ENCODE measurements at regions not wholly inside any gene's neighbourhood (a gene's known extent, or its start where the extent isn't known, plus 50 kb on each side); places are given as distances from the start of the nearest gene placed in this dataset.

DNA sequence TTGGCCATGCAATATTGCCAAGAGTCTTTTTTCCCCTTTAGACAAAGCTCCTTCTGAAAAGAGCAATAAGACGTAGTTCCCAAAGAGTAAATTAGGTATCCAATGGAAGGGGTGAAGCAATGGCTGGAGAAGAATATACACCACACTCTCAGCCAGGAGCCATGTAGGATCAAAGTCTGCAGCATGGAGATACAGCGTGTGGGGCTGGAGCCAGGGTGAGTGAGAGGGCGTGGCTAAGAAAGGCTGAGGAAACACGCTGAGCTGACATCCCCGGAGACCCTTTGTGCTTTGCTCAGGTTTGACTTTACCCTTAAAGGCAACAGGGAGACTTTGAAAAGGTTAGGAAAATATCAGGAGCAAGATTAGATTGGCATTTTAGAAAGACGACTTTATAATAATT lies 87.1 kb upstream of the ELL2 start:
- H3K4me3 Mint-ChIP-seq: no peak overlapping the region
- Histone ChIP-seq H2AFZ (ENCODE audit: insufficient read depth, low read depth, low read length, poor library complexity, severe bottlenecking) (no peak overlapping the region), H3K79me2 (ENCODE audit: insufficient read depth, low read length) (no peaks in the 10 kb centered on the region), H3K9me3 (replicated peaks in 1 of 2; ENCODE audit: control insufficient read depth in 1 of 2, insufficient read depth in 1 of 2, low read length in 2 of 2) (no peaks in the 10 kb centered on the region), H3K4me2 (replicated peaks; ENCODE audit: extremely low read depth, low read length, poor library complexity, severe bottlenecking) (no peak overlapping the region), H3K27me3 (ENCODE audit: control insufficient read depth in 2 of 2, insufficient read depth in 2 of 2, low read length in 2 of 2) (no peaks in the 10 kb centered on the region), H3K36me3 (replicated peaks in 1 of 2; ENCODE audit: control insufficient read depth in 1 of 2, insufficient read depth in 2 of 2, low read length in 2 of 2) (no peaks in the 10 kb centered on the region), H3K9ac (ENCODE audit: insufficient read depth, low read length, poor library complexity, severe bottlenecking) (no peak overlapping the region), H3K27ac (ENCODE audit: low read depth in 1 of 2, low read length in 2 of 2) (no peak overlapping the region), H4K20me1 (ENCODE audit: insufficient read depth, low read length) (no peaks in the 10 kb centered on the region), H3K4me1 (ENCODE audit: control insufficient read depth in 1 of 2, insufficient read depth in 2 of 2, low read length in 2 of 2) (peaks cover 11 to 12% of the 10 kb centered on the region in 2 donors), H3K4me3 (replicated peaks in 1 of 3; ENCODE audit: low read depth in 2 of 3, low read length in 3 of 3) (no peak overlapping the region)
- H3K36me3 Mint-ChIP-seq: no peaks in the 10 kb centered on the region
- TF ChIP-seq, protein P1, sequence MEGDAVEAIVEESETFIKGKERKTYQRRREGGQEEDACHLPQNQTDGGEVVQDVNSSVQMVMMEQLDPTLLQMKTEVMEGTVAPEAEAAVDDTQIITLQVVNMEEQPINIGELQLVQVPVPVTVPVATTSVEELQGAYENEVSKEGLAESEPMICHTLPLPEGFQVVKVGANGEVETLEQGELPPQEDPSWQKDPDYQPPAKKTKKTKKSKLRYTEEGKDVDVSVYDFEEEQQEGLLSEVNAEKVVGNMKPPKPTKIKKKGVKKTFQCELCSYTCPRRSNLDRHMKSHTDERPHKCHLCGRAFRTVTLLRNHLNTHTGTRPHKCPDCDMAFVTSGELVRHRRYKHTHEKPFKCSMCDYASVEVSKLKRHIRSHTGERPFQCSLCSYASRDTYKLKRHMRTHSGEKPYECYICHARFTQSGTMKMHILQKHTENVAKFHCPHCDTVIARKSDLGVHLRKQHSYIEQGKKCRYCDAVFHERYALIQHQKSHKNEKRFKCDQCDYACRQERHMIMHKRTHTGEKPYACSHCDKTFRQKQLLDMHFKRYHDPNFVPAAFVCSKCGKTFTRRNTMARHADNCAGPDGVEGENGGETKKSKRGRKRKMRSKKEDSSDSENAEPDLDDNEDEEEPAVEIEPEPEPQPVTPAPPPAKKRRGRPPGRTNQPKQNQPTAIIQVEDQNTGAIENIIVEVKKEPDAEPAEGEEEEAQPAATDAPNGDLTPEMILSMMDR (IDR thresholded peaks at IDR 0.05): no peak
- 94% methylated on average over 4 of the region's 6 CpGs for WGBS (ENCODE audit: insufficient coverage)
- intact Hi-C loops (cut with micrococcal nuclease): no loop called here
- no peak overlapping the region for H3K27ac Mint-ChIP-seq
- DNase-seq: no peak
- H3K9me3 Mint-ChIP-seq: peaks cover 0 to 6% (median 1%) of the 10 kb centered on the region in 7 donors
- peaks cover 1% of the 10 kb centered on the region for H3K4me1 Mint-ChIP-seq
- no peaks in the 10 kb centered on the region for H3K27me3 Mint-ChIP-seq (ENCODE audit: low read depth in 3 of 3)

DNA sequence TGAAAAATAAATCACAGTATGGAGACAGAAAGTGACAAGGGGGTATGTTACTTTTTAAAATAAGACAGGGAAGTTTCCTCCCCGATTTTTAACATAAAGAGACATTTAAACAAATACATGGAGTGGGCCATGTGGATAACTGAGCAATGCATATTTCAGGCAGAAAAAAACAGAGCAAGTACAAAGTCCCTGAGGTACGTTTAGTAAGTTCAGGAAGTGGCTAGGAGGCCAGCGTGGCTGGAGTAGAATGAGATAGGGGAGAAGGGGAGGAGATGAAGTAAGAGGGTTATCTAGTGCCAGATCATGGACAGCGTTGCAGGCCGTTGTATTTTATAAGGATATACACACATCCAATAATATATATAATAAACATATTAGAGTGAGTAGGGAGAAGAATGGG lies 84.2 kb upstream of the ELL2 start:
- Mint-ChIP-seq H3K36me3 (no peaks in the 10 kb centered on the region), H3K27ac (no peak overlapping the region), H3K4me3 (no peak overlapping the region), H3K9me3 (peaks cover 0 to 3% (median 1%) of the 10 kb centered on the region in 7 donors), H3K27me3 (ENCODE audit: low read depth in 3 of 3) (no peaks in the 10 kb centered on the region), H3K4me1 (peaks cover 8% of the 10 kb centered on the region)
- Histone ChIP-seq H3K79me2 (ENCODE audit: insufficient read depth, low read length) (no peaks in the 10 kb centered on the region), H3K4me3 (replicated peaks in 1 of 3; ENCODE audit: low read depth in 2 of 3, low read length in 3 of 3) (no peak overlapping the region), H3K9me3 (replicated peaks in 1 of 2; ENCODE audit: control insufficient read depth in 1 of 2, insufficient read depth in 1 of 2, low read length in 2 of 2) (no peaks in the 10 kb centered on the region), H3K9ac (ENCODE audit: insufficient read depth, low read length, poor library complexity, severe bottlenecking) (no peak overlapping the region), H2AFZ (ENCODE audit: insufficient read depth, low read depth, low read length, poor library complexity, severe bottlenecking) (no peak overlapping the region), H4K20me1 (ENCODE audit: insufficient read depth, low read length) (no peaks in the 10 kb centered on the region), H3K4me2 (replicated peaks; ENCODE audit: extremely low read depth, low read length, poor library complexity, severe bottlenecking) (no peak overlapping the region), H3K36me3 (replicated peaks in 1 of 2; ENCODE audit: control insufficient read depth in 1 of 2, insufficient read depth in 2 of 2, low read length in 2 of 2) (no peaks in the 10 kb centered on the region), H3K27me3 (ENCODE audit: control insufficient read depth in 2 of 2, insufficient read depth in 2 of 2, low read length in 2 of 2) (no peaks in the 10 kb centered on the region), H3K27ac (ENCODE audit: low read depth in 1 of 2, low read length in 2 of 2) (no peak overlapping the region), H3K4me1 (ENCODE audit: control insufficient read depth in 1 of 2, insufficient read depth in 2 of 2, low read length in 2 of 2) (peaks cover 10 to 14% of the 10 kb centered on the region in 2 donors)
- intact Hi-C loops (cut with micrococcal nuclease): no loop called here
- DNase-seq: no peak
- 14% methylated on average over 1 of the region's 5 CpGs for WGBS (ENCODE audit: insufficient coverage)
- TF ChIP-seq, protein P1 (IDR thresholded peaks at IDR 0.05): no peak
